ENCODE measurements at regions not wholly inside any gene's neighbourhood (a gene's known extent, or its start where the extent isn't known, plus 50 kb on each side); places are given as distances from the start of the nearest gene placed in this dataset.

DNA sequence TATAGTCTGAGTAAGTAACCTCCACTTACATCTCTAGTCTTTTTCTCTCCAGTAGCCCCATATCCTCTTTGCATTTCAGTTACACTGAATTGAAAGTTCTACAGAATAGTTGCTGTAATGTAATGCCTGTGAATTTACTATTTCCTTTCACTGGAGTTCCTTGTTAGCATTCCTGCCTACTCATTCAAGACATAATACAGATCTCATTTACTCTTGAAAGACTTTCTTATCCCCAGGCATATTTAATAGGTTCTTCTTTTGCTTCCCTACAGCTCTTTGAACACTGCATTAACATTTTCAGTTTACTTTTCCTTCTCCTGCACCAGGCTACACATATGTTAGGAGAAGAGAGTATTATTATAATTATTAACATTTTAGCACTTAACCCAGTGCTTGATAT lies 87.6 kb upstream of the OR13F1 start:
- TF ChIP-seq, protein P1, sequence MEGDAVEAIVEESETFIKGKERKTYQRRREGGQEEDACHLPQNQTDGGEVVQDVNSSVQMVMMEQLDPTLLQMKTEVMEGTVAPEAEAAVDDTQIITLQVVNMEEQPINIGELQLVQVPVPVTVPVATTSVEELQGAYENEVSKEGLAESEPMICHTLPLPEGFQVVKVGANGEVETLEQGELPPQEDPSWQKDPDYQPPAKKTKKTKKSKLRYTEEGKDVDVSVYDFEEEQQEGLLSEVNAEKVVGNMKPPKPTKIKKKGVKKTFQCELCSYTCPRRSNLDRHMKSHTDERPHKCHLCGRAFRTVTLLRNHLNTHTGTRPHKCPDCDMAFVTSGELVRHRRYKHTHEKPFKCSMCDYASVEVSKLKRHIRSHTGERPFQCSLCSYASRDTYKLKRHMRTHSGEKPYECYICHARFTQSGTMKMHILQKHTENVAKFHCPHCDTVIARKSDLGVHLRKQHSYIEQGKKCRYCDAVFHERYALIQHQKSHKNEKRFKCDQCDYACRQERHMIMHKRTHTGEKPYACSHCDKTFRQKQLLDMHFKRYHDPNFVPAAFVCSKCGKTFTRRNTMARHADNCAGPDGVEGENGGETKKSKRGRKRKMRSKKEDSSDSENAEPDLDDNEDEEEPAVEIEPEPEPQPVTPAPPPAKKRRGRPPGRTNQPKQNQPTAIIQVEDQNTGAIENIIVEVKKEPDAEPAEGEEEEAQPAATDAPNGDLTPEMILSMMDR (IDR thresholded peaks at IDR 0.05; ENCODE audit: poor library complexity), result no peak
- no peak for TF ChIP-seq EZH2 (IDR thresholded peaks at IDR 0.05; ENCODE audit: borderline replicate concordance)

Measured in hepatocyte (in vitro differentiated cells).